ENCODE measurements at regions not wholly inside any gene's neighbourhood (a gene's known extent, or its start where the extent isn't known, plus 50 kb on each side); places are given as distances from the start of the nearest gene placed in this dataset.
"Not testable (repeated sequence)": the region's sequence is repeated elsewhere in the genome, so short reads cannot be mapped to it uniquely, and the experiment has no call there.

DNA sequence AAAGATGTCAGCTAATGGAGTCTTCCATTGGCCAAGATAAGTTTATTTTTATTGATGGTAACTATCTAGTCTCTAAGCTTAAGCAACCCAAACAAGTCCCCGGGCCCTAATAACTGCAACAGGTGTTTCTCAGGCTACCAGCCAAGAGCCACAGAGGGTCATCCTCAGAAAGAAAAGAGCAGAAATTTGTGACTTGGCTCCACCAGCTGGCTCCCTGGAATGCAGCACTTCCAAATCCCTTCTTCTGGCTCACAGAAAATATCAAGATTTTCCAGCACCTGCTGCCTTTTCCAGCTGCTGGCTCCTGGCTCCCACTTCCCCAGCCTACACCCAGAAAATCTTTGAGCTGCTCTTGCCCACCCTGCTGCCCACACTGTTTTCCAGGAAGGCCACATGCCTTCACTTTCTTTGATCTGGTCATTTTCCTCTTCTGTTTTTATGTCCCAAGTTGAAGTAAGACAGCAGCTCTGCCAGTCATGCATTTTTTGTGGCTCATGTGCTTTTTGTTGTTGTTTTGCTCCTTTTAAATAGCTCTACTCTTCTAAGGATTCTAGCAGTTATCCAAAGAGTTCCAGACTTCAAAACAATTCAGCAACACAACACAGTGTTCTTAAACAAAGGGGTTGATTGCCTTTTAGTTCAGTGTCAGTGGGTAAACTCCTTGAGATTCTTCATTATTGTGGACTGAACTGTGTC, 151.0 kb upstream of the SMLR1 start:
- DNase-seq = no peak

DNA sequence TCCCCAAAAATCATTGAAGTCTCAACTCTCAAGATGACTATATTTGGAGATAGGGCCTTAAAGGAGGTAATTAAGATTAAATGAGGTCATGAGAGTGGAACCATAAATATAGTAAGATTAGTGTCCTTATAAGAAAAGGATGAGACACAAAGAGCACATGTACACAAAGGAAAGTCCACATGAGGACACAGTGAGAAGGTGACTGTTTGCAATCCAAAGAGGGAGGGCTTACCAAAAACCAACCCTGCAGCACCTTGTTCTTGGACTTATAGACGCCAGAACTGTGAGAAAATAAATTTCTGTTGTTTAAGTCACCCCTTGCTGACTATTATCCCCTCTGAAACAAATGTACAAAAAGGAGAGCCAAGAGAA, 150.4 kb upstream of the SMLR1 start:
- DNase-seq = no peak

DNA sequence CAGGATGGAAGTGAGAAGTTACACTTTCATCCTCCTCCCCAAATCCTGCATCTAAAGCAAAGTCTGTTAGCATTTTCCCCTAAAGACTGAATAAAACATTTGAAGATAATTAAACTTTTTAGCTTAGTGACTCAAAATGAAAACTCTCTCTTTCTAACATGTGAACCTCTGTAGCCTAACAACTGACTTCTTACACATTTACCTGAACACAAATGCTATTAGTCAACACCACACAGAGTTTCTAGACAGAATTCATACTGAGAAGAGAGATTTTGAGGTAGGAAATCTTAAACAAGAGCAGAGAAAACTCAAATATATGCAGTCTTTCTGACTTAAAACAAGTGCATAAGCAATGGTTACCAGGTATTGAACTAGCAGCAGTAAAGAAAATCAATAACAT, 149.9 kb upstream of the SMLR1 start:
- DNase-seq = no peak

DNA sequence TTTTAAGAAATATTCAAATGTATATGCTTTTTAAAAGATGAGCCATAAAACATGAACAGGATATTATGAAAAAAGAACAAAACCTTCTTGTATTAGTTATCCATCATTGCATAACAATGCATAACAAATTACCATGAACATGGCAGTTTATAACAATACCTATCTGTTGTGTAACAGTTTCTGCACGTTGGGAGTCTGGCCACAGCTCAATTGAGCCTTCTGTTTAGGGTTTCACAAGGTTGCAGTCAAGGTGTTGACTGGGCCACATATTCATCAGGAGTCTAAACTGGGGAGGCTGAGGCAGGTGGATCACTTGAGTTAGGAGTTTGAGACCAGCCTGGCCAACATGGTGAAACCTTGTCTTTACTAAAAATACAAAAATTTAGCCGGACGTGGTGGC, 149.4 kb upstream of the SMLR1 start:
- no peak for DNase-seq

DNA sequence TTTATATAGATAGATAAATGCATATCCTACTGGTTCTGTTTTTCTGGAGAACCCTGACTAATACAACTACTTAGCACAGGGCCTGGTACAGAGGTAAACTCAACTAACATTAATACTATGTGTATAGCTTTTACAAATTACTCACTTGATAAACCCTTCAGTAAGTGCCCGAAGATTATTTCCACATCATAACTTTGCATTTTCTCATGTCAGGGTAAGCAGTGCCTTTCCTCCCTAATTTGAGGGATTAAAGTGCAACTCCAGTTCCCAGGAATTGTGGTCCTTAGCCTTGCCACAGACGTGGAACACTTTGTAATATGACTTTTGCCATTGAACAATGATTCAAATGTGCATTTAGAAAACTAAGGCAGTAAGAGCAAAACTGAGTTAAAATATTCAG, 147.5 kb upstream of the SMLR1 start:
- DNase-seq = no peak

DNA sequence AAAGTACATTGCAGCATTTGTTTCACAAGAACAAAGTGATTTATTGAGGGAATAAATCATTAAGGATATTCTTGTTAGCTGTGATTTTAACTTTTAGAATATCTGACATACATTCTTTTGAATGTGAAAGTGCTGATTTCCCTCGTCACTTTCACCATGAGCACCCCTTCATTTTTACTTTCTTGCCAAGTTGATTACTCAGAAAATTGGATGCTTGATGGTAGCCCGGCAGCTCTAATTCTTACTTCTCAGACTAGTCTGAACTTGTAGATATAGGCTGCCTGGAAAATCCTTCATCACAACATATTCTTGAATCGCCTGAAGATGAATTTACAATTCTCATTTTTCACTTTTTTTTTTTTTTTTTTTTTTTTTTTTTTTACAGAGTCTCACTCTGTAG, 147.1 kb upstream of the SMLR1 start:
- no peak for DNase-seq

DNA sequence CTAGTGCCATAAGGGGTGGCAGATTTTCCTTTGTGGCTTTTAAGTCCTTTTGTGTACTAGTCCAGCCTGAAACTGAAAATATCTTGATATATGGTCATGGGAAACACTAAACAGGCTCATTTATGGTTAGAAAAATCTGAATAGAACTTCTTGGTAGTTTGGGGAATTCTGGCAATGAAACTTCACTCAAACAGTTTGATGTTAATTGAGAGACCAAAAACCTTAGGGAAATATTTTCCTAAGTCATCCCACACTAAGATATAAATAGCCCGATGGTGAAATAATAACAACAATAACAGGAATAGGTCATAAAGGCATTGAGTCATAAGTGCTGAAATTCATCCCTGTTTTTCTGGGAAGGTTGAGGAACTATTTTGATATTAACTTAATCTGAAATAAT, 146.2 kb upstream of the SMLR1 start:
- no peak for DNase-seq

DNA sequence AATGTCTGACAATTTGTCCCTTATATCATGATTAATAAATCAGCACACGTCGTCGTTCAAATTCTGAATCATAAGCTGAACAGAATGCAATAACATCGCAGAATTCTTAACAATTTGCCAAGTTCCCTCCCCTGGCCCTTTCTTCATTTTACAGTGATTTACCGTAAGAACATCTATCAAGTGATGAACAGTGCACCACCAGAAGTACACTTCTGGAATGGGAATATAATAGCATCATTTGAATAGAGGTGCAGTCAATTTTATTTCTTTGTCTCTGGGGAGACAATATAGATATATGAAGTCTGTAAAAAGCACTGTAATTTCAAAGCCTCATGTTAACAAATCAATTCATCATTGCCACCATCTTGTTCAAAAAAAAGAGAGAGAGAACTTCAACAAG, 145.1 kb upstream of the SMLR1 start:
- no peak for DNase-seq

DNA sequence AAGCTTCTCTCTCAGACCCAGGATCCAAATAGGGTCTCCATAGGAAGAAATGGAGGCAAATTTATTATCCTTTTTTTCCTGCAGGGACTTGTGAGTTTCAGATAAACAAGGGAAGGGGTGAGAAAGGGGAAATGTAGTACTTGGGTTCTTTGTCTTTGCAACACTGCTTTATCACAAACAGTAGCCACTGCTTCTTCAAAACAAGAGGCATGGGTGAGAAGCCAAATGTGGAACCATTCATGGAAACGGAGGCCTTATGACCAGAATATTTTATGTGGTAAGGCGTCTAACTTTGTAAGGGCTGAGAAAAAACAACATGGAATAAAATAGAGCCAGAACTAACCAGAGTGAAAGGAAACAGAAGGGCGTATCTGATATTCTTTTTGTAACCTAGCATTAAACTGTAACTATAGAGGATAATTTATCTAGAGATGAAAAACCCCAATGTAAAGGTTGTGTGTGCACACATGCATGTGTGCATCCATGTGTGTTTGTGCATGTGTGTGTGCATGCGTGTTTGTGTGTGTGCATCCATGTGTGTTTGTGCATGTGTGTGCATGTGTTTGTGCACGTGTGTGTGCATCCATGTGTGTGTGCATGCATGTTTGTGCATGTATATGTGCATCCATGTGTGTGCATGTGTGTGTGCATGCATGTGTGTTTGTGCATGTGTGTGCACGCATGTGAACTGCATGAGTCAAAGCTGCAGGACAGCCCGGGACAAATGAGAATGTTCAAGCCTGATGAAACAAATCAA, 143.3 kb upstream of the SMLR1 start:
- no peak for DNase-seq

DNA sequence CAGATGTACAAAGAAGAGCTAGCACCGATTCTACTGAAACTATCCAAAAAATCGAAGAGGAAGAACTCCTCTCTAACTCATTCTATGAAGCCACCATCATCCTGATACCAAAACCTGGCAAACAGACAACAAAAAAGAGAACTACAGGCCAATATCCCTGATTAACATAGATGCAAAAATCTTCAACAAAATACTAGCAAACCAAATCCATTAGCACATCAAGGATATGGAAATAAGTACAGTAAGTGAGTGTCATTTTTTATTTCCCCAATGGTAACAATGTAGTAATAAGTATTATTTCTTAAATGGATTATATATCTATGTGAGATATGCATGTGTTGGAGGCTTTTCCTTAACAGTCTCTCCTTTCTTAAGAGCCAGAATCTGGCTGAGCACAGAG, 134.5 kb upstream of the SMLR1 start:
- DNase-seq = no peak

DNA sequence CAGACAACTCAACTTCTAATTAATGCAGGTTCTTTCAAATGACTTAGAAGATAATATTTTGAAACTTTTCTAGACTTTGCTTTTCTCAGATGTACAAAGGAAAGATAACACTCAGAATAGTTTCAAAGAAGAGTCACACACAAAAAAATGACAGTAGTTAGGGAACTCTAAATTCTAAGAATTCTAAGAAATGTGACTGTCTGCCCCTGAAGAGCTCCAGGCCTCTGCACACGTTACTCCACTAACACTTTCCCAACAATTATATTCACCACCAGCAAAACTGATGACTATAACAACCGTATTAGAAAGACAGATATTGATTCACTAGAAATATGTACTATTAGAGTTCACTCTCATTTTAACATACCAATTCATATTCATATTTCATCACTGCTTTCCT, 133.3 kb upstream of the SMLR1 start:
- no peak for DNase-seq

DNA sequence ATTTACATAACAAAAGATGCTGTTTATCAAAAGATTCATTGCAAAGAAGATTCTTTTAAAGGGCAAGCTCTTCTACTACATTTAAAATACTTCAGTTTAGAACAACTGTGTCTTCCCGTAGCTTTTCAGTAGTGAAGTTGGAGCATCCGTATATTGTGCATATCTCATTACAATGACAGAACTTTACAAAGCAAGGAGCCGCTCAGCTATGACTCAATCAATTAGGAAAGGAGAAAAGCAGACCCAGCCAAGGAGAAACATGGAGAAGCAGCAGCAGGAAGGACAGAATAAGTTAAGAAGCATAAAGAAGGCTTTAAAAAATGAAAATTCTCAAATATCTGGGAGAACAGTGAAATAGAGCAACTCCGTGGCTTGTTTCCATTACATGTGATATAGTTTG, 132.6 kb upstream of the SMLR1 start:
- DNase-seq = no peak

DNA sequence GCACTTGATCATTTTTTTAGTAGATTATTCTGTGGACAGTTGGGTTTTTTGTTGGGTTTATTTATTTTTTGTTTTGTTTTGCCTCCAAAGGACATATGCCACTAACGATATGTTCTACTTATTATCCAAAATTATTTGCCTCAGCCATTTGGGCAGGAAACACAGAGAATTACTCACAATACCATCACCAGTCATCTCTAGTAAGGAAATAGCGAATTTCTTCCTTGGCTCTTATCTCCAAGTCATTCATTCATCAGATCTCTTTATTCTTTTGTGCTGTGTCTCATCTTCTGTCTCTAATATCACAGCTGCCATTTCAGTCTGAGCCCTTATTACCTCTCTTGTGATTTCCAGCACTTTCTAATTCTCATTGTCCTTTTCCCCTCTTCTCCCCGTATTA, 130.4 kb upstream of the SMLR1 start:
- no peak for DNase-seq

DNA sequence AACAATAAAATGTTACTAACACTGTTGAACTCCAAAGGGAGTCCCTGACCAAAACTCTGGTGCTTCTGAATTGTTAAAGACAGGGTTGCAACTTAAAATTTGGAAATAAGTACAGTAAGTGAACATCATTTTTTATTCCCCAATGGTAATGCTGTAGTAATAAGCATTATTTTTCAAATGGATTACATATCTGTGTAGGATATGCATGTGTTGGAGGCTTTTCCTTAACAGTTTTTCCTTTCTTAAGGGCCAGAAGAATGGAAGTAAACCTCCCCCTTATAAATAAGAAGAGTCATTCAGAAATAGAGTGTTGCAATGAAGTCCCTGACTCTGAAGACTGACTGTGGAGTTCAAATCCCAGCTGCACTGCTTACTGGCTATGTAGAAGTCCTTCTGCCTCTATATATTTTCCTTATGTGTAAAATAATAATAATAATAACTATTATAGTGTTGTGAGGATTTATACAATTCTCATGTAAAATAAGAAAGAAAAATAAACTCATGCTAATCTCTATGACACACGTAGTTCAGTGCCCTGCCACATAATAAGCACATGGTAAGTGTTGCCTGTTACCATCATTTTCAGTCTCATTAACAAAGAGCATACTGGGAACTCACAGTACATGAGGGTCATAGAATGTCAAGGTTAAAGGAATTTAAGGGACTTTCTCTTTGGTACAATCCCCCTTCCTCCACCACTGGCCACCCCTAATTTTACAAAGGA, 129.8 kb upstream of the SMLR1 start:
- DNase-seq = no peak

DNA sequence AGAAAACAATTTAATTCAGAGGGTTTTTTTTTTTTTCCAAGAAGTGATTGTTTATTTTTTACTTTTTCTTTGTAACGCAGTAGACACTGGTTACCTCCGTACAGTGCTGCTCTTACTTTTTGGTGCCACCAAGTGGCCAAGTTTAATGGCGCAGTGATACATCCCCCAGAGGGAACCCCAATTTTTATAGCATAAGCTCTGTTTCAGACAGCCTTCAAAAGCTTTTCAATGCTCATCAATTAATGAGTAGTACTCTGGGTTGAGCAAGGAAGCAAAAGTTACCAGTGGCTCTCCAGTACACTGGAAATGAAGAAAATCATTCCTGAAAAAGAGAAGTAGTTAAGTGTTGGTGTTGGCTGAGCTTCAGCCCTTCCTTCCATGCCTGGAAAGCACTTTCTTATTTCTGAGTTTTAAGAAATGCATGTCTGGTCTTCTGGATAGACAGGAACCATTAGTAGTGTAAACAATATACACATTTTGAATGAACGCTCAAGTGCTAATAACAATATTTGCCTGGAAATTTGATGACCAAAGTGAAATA, 129.1 kb upstream of the SMLR1 start:
- DNase-seq = peak; percentile 24 to 55

DNA sequence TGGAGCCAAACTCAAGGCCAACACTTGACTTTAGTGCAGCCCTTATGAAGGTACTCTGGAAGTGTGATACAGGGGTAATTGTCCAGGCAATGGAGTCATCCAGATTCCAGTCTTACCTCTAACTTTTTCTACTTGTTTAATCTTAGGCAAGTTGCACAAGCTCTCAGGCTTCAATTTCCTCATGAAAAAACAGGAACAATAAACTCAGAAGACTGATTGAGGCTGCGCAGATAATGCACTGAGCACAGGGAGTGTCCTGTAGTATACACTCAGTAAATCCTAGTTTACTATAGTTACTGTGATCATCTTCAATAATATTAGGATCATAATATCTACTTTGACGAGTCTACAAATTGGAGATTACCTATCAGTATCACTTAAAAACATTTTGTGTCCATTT, 127.5 kb upstream of the SMLR1 start:
- DNase-seq = peak; percentile 37

DNA sequence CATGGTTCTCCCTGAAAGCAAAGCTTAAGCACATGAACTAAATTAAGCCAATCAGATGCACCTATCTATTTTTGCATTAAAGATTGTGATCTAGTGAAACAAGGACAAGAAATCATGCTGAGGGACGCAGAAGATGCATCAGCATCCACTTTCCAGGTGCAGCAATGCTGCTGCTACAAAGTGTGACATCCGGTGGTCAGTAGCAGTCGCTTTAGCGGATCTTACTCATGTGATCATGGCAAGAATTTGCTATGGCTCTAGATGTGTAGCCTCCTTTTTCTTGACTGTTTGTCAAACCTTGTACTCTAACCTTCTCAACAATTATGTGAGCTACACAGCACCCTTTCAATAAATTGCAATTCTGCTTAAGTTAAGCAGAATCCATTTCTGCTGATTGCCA, 126.8 kb upstream of the SMLR1 start:
- no peak for DNase-seq

DNA sequence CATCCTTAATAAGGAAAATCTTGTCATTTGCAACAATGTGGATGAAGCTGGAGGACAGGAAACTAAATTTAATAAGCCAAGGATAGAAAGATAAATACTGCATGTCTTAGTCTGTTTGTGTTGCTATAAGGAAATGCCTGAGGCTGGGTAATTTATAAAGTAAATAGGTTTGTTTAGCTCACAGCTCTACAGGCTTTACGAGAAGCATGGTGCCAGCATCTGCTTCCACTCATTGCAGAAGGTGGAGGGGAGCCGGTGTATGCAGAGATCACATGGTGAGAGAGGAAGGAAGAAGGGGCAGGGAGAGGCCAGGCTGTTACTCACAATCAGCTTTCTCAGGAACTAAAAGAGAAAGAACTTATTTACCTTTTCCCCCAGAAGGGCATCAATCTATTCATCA, 118.9 kb upstream of the SMLR1 start:
- no peak for DNase-seq

DNA sequence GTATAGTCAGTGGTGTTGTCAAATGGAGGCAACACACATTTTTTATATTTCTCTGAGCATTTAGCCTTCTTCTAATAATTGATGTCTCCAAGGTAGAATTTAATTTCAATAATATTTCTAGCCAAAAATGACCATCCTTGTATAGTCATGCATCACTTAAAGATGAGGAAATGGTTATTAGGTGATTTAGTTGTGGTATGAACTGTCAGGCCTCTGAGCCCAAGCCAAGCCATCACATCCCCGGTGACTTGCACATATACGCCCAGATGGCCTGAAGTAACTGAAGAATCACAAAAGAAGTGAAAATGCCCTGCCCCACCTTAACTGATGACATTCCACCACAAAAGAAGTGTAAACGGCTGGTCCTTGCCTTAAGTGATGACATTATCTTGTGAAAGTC, 115.6 kb upstream of the SMLR1 start:
- DNase-seq = not testable (repeated sequence)

DNA sequence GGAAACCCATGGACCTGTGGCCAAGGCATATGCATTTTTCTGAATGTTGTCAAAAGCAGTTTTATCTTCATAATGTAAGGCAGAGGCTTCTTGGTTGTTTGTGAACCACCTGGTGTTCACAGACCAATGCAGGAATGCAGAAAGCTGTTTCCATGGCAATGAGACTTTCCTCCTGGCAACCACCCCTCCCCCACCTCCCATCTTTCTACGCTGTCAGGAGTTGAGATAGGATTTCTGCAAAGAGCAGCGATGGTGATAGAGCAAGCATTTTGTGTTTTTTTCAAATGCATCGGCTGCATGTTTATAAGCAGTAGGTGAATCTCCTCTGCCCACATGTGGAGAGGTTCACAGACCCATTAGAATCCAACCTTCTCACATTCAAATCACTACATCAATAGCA, 114.1 kb upstream of the SMLR1 start:
- no peak for DNase-seq

DNA sequence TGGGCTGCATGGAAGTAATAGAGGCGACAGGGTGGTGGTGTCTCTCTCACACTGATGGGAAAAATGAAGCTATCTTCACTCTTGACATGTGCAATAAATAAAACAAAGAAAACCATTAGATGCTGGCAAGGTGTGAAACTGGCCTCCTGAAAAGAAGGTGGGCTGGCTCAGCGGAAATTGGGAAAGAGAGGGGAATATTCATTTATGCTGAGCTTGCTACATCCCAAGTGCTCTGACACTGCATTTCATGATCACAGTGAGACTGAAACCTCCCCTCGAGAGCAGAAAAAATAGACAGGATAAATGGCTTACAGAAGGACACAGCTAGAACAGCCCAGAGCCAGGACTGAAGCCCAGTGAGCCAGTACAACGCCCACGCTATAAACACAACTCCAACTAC, 112.1 kb upstream of the SMLR1 start:
- no peak for DNase-seq

DNA sequence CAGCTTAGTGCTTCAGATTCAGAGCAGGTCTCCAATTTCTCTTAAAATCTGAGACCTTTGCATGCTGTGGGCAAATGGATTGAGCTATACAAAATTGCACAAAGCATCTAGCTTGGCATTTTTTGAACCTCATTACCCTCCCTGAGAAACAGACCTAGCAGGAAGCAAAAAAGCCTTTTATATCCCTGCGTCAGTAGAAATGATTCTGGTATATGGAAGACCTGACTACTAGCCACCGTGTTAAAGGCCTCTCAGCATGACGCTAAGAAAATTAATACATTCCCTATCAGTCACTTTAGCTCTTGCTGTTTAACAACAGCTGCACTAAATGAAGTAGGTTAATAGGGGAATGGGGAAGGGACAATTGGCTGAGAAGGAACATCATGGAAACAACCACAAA, 110.7 kb upstream of the SMLR1 start:
- DNase-seq = no peak

DNA sequence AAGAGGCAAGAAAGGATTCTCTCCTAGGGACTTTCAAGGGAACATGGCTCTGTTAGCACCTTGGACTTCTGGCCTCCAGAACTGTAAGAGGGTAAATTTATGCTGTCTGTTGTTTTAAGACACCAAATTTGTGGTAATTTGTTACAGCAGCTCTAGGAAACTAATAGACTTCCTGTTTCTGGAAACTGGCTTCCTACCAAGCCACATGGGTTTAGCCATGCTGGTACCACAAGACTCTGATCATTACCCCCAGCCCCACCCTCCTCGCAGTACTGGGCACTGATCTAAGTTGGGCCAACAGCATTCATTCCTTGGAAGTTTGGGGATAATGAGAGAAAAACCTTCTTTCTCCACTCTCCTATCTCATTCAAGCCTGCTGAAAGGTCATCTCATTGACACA, 109.5 kb upstream of the SMLR1 start:
- peak in 1 of 2 donors; percentile 13 for DNase-seq
